HUES48 (cell line): ENCODE measurements at regions not wholly inside any gene's neighbourhood (a gene's known extent, or its start where the extent isn't known, plus 50 kb on each side); places are given as distances from the start of the nearest gene placed in this dataset.
"Not testable (repeated sequence)": the region's sequence is repeated elsewhere in the genome, so short reads cannot be mapped to it uniquely, and the experiment has no call there.

Experiments
- H3K27ac ChIP-seq: one replicate; pipeline ENCODE4 v1.7.0; 2013; ENCODE audit warnings: low read depth, low read length, inconsistent platforms
- H3K27me3 ChIP-seq: 2 replicates; pipeline ENCODE4 v1.6.1; 2013; ENCODE audit warnings: mild to moderate bottlenecking, low read length; ENCODE audit not compliant: control insufficient read depth, insufficient read depth
- H3K36me3 ChIP-seq: 2 replicates; pipeline ENCODE4 v1.6.1; 2013; ENCODE audit warnings: low read length; ENCODE audit not compliant: control insufficient read depth, insufficient read depth
- H3K4me1 ChIP-seq: 2 replicates; pipeline ENCODE4 v1.6.1; 2013; ENCODE audit warnings: mild to moderate bottlenecking, low read length; ENCODE audit not compliant: control insufficient read depth, insufficient read depth
- H3K4me3 ChIP-seq: 2 replicates; pipeline ENCODE4 v1.5.1; 2013; ENCODE audit warnings: mild to moderate bottlenecking, low read depth, low read length
- H3K9ac ChIP-seq: 2 replicates; pipeline ENCODE4 v1.6.1; 2013; ENCODE audit warnings: mild to moderate bottlenecking, low read depth, low read length, moderate library complexity
- H3K9me3 ChIP-seq: 2 replicates; pipeline ENCODE4 v1.6.1; 2013; ENCODE audit warnings: low read length; ENCODE audit not compliant: control insufficient read depth, insufficient read depth

DNA sequence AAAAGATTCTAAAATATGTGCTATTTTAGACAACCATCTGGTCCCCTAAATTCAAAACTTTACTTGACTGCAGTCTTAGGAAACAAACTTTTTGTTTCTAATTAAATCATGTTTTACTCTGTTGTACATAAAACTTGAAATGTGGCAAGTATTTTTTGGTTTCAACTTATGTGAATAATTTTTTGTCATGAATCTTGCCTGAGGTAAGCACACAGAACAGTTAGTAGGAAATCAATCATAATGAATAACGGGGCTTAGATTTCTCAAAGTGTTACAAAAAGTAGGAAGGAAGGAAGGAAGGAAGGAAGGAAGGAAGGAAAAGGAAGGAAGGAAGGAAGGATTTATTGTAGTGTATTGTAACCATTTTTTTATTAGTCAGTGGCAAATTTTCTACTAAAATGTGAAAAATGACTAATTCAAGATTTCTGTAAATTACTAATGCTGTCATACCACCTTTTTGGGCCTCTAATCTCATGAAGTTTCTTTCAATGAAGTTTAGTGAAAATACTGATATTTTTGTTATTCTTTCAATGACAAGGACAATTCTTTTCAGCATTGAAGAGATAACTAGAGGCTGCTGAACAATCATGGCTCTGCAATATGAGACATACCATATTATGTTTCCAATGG is 1689.2 kb downstream of the OTOL1 start:
- Histone ChIP-seq H3K36me3 (no peaks in the 10 kb centered on the region), H3K27me3 (no peaks in the 10 kb centered on the region), H3K9me3 (no peaks in the 10 kb centered on the region), H3K9ac (no peak overlapping the region), H3K4me3 (no peak overlapping the region), H3K27ac (no peak overlapping the region), H3K4me1 (no peaks in the 10 kb centered on the region)

DNA sequence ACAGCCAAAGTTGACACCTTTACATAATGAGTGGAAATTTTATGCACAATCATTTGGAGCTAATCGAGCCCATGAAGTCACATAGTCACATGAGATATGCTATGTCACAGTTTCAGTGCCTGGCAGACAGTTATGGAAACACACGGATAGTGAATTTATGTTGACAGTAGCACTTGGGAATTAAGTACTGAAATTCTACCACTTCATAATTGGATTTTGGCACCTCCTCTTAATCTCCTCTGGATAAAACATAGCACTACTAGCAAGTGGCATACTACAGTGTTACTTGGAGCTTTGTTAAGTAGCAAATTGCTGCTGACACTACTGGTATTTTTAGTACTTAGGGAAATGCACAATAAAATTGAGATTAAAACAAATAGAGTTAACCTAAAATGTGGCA is 1679.4 kb downstream of the OTOL1 start:
- Histone ChIP-seq H3K9ac (no peak overlapping the region), H3K4me1 (no peaks in the 10 kb centered on the region), H3K27ac (no peak overlapping the region), H3K9me3 (no peaks in the 10 kb centered on the region), H3K4me3 (no peak overlapping the region), H3K36me3 (no peaks in the 10 kb centered on the region), H3K27me3 (no peaks in the 10 kb centered on the region)

DNA sequence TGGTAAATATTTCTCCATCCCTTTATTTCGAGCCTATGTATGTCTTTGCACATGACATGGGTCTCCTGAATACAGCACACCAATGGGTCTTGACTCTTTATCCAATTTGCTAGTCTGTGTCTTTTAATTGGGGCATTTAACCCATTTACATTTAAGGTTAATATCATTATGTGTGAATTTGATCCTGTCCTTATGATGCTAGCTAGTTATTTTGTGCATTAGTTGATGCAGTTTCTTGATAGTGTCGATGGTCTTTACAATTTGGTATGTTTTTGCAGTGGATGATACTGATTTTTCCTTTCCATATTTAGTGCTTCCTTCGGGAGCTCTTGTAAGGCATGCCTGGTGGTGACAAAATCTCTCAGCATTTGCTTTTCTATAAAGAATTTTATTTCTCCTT is 1675.9 kb downstream of the OTOL1 start:
- not testable (repeated sequence) for H3K4me3 ChIP-seq, H3K4me1 ChIP-seq, H3K27me3 ChIP-seq, H3K36me3 ChIP-seq, H3K27ac ChIP-seq, H3K9me3 ChIP-seq, H3K9ac ChIP-seq

DNA sequence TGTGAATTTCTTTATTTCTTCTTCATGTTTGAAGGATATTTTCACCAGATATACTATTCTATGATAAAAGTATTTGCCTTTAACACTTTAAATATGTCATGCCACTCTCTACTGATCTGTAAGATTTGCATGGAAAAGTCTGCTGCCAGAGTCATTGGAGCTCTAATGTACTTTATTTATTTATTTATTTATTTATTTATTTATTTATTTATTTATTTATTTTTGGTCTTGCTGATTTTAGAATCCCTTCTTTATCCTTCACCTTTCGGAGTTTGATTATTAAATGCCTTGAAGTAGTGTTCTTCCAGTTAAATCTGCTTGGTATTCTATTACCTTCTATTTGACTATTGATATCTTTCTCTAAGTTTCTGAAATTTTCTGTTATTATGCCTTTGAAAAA is 1669.6 kb downstream of the OTOL1 start:
- Histone ChIP-seq H3K9ac (no peak overlapping the region), H3K4me1 (no peaks in the 10 kb centered on the region), H3K9me3 (no peaks in the 10 kb centered on the region), H3K4me3 (no peak overlapping the region), H3K36me3 (no peaks in the 10 kb centered on the region), H3K27me3 (no peaks in the 10 kb centered on the region), H3K27ac (no peak overlapping the region)

DNA sequence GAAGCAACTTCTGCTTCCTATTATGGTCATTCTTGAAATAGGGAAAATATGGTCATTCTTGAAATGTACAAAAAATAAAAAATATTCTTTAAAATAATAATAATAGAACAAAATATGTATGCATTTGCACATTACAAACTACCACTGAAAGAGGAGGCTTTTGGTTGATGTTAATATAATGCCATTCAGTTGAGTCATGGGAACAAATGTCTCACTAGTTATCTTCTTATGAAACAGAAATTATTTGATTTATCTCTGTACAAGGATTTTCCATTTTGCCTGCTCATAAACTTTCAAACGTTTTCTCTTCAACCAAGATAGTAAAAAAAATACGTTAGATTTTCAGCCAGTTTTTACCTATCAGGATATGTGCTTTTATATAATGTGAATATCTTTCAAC is 1662.7 kb downstream of the OTOL1 start:
- Histone ChIP-seq H3K9me3 (no peaks in the 10 kb centered on the region), H3K4me3 (no peak overlapping the region), H3K4me1 (no peaks in the 10 kb centered on the region), H3K27ac (no peak overlapping the region), H3K36me3 (no peaks in the 10 kb centered on the region), H3K27me3 (no peaks in the 10 kb centered on the region), H3K9ac (no peak overlapping the region)

DNA sequence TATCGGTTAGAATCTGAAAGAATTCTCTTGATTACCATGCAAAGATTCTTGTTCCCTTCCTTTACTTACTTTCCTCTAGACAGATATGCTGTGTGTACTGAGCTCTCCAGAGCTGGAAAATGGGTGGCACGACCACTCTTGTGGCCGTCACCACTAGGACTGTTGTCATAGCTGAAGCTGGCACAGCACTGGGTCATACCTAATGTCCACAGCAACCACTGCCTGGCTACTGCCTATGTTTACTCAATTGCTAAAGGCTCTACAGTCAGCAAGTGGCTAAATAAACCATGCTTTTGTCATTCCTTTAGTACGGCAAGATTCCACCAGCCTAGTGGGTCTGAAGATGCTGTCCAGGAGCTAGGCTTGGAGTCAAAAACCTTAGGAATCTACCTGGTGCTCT is 1643.0 kb downstream of the OTOL1 start:
- no peak overlapping the region for H3K27ac ChIP-seq
- H3K4me3 ChIP-seq = no peak overlapping the region
- H3K27me3 ChIP-seq = no peaks in the 10 kb centered on the region
- no peaks in the 10 kb centered on the region for H3K9me3 ChIP-seq
- no peak overlapping the region for H3K9ac ChIP-seq
- no peaks in the 10 kb centered on the region for H3K36me3 ChIP-seq
- H3K4me1 ChIP-seq = no peaks in the 10 kb centered on the region

DNA sequence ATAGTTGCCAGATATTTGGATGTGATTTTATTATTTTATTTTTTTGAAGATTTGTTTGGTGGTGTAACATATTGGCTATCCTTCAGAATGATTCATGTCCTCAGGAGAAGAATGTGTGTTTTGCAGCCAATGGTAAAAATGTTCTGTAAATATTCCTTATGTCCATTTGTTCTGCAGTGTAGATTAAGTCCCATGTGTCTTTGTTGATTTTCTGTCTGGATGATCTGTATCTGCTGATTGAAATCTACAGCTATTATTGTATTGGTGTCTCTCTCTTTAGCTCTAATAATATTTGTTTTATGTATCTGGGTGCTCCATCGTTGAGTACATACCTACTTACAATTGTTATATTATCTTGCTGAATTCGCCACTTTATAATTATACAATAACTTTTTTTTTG is 1641.7 kb downstream of the OTOL1 start:
- Histone ChIP-seq H3K4me1 (no peaks in the 10 kb centered on the region), H3K27me3 (no peaks in the 10 kb centered on the region), H3K4me3 (no peak overlapping the region), H3K9ac (no peak overlapping the region), H3K27ac (no peak overlapping the region), H3K9me3 (no peaks in the 10 kb centered on the region), H3K36me3 (no peaks in the 10 kb centered on the region)

DNA sequence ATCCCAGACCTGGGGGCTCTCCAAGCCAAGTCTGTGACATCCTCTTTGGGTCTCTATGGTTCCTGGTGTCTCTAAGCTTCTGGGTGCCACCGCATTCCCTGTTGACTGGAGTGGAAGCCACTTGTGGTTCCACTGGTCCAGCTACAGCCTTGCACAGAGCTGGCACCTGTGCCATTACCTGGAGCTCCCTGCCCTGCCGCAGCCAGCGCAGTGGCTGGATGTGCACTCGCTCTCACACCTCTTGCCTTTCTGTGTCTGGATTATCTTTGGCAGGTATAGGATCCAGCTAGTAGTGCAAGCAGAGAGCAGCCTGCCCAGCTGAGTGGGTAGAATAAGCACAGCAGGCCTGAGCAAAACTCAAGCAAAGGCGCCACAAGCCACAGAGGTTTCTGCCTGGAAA is 1635.5 kb downstream of the OTOL1 start:
- Histone ChIP-seq H3K4me1 (no peaks in the 10 kb centered on the region), H3K27ac (no peak overlapping the region), H3K36me3 (no peaks in the 10 kb centered on the region), H3K4me3 (no peak overlapping the region), H3K27me3 (no peaks in the 10 kb centered on the region), H3K9ac (no peak overlapping the region), H3K9me3 (peaks cover 22% of the 10 kb centered on the region)

DNA sequence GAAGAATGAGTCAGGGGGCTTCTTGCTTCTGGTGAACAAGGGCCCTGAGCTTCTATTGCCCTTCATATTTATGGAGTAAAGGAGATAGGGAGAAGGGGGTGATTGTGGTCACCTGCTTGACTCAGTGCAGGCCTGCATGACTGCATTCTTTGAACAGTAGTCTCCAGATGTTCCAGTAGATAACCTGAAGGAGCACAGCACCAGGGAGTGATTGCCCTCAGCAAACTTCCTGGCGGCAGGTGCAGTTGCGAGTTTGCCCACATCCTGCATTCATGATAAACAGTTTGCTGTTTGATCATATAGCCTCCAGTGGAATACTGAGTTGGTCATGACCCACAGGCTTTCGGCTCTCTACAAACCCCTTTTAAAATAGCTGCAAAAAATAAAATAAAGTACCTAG is 1632.7 kb downstream of the OTOL1 start:
- Histone ChIP-seq H3K4me3 (no peak overlapping the region), H3K4me1 (no peaks in the 10 kb centered on the region), H3K9ac (no peak overlapping the region), H3K27me3 (no peaks in the 10 kb centered on the region), H3K27ac (no peak overlapping the region), H3K36me3 (no peaks in the 10 kb centered on the region), H3K9me3 (peaks cover 43% of the 10 kb centered on the region)

DNA sequence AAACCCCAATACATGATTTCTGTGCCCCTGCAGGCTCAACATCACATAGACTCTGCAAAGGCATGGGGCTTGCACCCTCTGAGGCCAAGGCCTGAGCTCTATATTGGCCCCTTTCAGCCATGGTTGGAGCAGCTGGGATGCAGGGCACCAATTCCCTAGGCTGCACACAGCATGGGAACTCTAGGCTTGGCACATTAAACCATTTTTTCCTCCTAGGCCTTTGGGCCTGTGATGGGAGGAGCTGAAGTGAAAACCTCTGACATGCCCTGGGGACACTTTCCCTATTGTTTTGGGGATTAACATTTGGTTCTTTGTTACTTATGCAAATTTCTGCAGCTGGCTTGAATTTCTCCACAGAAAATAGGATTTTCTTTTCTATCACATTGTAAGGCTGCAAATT is 1629.5 kb downstream of the OTOL1 start:
- H3K9me3 ChIP-seq = peaks cover 48% of the 10 kb centered on the region
- no peak overlapping the region for H3K27ac ChIP-seq
- H3K4me3 ChIP-seq = no peak overlapping the region
- H3K36me3 ChIP-seq = no peaks in the 10 kb centered on the region
- H3K4me1 ChIP-seq = no peaks in the 10 kb centered on the region
- no peaks in the 10 kb centered on the region for H3K27me3 ChIP-seq
- no peak overlapping the region for H3K9ac ChIP-seq
